IPS-NIHi11 (cell line): ENCODE measurements at regions not wholly inside any gene's neighbourhood (a gene's known extent, or its start where the extent isn't known, plus 50 kb on each side); places are given as distances from the start of the nearest gene placed in this dataset.

Source experiments
- DNase-seq: peaks from one replicate; pipeline ENCODE4 v3.0.0; 2012; ENCODE audit warnings: mixed read lengths, low spot score

DNA sequence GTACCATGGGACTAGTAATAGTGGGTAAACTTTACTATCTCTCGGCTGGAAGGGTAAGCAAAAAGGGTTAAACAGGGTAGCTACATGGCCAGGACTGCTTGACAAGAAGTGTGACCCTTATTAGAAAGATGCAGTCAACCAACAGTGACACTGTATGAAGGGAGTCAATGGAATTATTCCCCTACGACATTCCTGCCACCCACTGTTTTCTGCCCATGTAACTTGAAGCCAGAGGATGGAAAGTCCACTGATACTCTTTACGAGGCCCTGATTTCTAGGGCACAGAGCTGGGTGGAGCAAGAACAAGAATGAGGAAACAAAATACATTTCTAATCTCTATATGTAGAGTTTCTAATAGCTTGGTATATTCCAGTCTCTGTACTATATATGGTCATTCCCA is 1102.5 kb downstream of the CDH11 start:
- peak; percentile 23 for DNase-seq

- DNase-seq = no peak
These were observed 1104.1 kb downstream of the CDH11 start for GRCh38 chr16:64017796-64018195.

DNA sequence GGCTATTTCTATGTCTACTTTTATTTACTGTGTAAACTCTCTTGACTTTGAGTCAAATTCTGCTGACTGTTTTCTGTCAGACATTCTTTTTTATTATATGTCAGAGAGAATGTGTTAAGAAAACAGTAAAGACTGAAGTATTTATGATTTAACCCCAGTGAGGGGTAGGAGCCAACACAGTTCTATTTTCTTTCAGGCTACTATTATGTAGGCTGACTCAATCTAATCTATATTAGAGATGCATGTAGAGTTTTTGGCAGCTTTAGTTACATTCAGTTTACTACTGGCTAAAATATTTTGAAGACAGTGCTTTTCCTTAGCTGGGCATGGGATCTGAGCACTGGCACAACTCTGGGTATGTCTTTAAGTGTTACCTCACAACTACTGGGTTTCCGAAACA is 1108.0 kb downstream of the CDH11 start:
- no peak for DNase-seq

GRCh38 chr16:64012166-64012565 is 1109.7 kb downstream of the CDH11 start:
- DNase-seq = no peak

- DNase-seq = no peak
These were observed 1110.2 kb downstream of the CDH11 start for GRCh38 chr16:64011650-64012049.

DNA sequence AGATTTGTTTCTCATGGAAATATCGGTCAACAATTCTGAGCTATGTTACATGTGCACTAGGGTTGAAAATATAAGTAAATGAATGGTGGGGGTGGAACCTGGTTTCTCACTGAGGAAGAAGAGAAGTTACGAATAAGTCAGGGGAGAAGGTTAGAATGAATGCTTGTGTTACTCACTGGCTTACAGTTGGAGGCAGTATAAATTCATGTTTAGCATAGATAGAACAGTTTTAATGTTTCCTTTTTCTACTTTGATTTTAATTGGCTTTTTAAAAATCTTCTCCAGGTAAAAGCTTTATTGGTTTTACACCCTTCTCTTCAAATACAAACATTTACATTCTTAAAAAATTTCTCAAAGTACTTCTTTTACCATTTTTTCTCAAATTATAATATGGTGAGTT is 1113.7 kb downstream of the CDH11 start:
- no peak for DNase-seq

DNA sequence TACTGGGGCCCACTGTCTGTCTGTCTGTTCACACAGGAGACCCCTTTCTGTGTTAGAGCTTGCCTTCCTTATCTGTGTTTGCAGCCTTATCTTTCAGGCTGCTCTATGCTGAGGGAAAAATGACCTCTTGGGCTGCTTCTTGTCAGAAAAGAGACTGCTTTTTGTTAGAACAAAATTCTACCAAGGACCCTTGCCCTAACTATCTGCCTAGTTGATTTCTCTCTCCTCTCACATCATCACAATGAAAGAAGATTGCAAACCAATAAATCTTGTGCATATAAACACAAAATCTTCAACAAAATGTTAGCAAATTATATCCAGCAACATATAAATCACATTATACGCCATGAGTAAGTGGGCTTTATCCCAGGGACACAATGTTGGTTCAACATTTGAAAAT is 1117.7 kb downstream of the CDH11 start:
- DNase-seq = no peak

DNA sequence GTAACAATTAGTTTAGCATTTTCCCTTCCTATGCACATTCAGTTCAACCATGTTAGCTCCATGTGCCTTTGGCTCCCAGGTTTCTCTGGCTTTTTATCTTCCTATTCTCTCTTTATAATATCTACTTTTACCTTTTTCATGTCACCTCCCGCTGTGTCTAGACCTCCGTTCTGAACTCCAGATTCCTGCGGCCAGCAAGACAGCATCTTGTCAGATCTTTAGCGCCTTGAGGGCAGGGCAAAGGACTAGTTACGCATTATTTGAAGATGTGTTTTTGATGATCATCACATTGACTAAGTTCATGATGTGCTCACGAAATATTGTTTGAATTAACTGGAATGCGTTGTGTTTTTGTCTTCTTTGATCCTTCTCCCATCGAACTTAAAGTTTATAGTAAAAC is 1126.8 kb downstream of the CDH11 start:
- DNase-seq = no peak

GRCh38 chr16:63983401-63983800 is 1138.5 kb downstream of the CDH11 start:
- peak; percentile 15 for DNase-seq

DNA sequence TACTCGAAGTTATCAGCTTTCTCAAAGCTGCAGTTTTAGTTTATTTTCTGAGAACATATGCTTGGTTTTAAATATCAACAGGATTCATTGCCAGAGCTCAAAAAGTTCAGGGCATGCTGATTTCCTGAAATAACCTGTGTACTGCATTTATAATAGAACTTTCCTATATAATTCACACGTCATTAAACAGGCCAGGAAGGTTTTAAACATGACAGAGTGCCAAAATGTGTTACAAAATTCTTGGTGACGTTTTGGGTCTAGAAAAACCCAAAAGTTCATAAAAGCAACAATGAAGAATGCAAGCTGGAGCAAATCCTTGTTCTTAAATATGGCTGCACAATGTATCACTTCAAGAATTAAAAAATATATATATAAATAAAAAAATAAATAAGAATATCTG is 1139.1 kb downstream of the CDH11 start:
- DNase-seq = no peak

DNA sequence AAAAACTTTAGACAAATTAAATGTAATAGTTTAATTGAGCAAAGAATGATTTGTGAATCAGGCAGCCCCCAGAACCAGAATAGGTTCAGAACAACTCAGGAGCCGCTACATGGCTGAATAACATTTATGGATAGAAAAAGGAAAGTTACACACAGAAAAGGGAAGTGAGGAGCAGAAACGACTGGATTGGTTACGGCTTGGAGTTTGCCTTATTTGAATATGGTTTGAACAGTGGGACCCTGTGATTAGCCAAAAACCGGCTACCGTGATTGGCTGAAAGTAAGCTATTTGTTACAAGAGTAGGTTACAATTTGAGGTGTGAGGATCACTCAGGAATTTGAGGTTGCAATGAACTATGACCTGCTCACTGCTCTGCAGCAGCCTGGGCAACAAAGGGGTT is 1139.8 kb downstream of the CDH11 start:
- peak; percentile 16 for DNase-seq

DNA sequence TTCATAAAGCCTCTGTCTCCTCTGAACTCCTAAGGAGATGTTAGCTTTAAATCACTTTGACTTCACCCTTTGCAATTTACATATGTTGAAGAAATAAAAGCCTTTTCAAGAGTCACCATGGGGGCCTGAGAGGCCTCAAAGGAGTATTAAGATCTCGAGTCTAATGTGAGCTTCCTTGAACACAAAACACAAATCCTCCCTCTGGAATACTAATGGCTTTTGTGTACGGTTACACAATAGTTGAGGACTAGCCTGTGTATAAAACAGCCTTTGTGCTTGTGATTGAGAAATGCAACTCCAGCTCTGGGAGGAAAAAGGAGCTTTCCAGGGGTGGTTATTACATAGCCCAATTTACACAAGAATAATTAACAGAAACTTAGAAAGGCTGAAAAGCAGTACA is 1140.2 kb downstream of the CDH11 start:
- DNase-seq = peak; percentile 15

DNA sequence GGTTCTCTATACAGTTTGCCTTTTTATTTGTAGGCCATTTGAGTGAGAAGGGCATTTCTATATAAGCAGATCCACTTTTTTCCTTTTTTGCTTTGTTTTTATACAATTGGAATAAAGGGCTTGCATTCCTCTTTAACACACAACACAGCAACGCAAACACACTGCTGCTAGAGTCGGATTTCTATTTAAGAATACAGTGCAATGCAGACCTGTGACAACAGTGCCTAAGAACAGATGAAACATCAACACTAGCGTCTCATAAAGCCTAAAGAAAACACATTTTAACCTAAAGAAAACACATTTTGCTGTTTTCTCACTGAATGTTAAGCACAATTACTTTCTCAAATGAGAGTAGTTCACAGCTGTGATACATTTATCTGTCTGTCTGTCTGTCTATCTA is 1141.1 kb downstream of the CDH11 start:
- no peak for DNase-seq

GRCh38 chr16:63978240-63978639 is 1143.6 kb downstream of the CDH11 start:
- DNase-seq = peak; percentile 8

DNA sequence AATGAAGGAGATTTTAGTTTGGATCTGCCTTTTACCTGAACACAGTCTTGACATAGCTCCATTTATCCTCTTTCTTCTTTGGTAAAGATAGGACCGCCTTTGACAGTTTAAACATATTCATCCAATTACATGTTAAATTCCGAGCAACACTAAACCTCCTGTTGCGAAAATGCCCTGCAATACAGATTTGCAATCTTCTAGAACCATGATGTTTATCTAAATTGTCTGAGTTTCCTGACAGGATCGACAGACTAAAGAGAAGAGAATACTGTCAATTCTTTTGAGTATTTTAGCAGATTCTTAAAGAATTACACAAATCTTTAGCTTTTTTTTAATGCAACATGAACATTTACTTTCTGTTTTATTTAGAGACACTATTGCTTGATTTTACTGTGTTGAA is 1145.5 kb downstream of the CDH11 start:
- DNase-seq = no peak

GRCh38 chr16:63975669-63976068 is 1146.2 kb downstream of the CDH11 start:
- DNase-seq = no peak

GRCh38 chr16:63967966-63968365 is 1153.9 kb downstream of the CDH11 start:
- no peak for DNase-seq

DNA sequence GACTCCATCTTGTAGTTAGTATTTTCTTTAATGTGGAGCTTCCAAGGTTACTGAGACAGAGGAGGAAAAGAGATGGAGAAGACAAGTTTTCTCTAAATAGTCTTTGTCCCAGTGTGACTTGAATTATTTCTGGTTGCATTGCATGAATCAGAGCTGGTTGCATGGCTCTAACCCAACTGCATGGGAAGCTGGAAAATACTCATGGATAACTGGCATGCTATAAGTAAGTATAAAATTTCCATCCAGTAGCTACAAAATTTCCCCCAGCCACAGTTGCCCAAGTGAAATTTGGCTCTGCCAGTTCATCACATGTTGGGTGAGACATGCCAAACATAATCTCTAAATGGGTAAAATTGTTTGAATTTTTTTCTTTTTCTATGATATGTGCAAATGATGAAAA is 1161.5 kb downstream of the CDH11 start:
- no peak for DNase-seq

- DNase-seq = no peak
These were observed 1174.8 kb downstream of the CDH11 start for GRCh38 chr16:63947022-63947421.

GRCh38 chr16:63945806-63946205 is 1176.1 kb downstream of the CDH11 start:
- no peak for DNase-seq

- DNase-seq = no peak
These were observed 1178.3 kb downstream of the CDH11 start for GRCh38 chr16:63943566-63943965.

DNA sequence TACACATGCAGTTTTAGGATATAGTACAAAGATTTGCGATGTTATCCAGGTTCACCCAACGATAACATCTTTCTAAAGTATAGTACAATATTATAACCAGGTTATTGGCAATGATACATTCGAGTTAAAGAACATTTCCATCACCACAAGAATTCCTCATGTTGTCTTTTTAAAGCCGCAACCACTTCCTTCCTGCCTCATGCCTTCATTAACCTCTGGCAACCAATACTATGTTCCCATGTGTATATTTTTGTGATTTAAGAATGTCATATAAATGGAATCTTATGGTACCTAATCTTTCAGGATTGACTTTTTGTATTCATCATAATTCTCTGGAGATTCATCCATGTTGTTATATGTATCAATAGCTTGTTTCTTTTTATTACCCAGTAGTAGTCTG is 1183.2 kb downstream of the CDH11 start:
- no peak for DNase-seq

GRCh38 chr16:63933841-63934240 is 1188.0 kb downstream of the CDH11 start:
- DNase-seq = no peak

DNA sequence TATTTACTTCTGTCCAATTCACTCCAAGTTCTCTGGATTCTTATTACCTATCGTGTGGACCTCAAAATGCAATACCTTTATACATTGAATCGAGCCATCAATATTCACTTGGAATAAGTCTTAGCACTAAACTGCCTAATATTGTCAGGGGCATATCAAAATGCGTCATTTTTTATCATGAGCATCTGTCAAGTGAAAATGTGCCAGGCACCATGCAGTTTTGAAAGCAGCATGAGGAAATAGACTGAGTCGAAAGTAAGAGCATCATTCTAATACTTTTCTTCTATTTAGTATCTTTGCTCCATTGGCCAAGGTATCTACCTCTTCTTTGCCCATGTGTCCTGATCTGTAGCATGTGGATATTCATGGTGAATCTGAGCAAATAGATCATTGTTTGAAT is 1193.4 kb downstream of the CDH11 start:
- DNase-seq = no peak

GRCh38 chr16:63925221-63925620 is 1196.6 kb downstream of the CDH11 start:
- no peak for DNase-seq
